Fibroblast of lung (primary cell): ENCODE measurements at regions not wholly inside any gene's neighbourhood (a gene's known extent, or its start where the extent isn't known, plus 50 kb on each side); places are given as distances from the start of the nearest gene placed in this dataset.

ENCODE experiments used
- CTCF ChIP-seq, 2 donors: IDR thresholded peaks in 1 of 2; conservative IDR thresholded peaks in 1 of 2; 1 replicate in 1 of 2; 2 replicates in 1 of 2; pipeline ENCODE4 v1.5.1; 2011 to 2012; ENCODE audit warnings: low read length in 2 of 2, control low read depth in 1 of 2, inconsistent platforms in 1 of 2, low read depth in 1 of 2, mild to moderate bottlenecking in 1 of 2
- EZH2 ChIP-seq: IDR thresholded peaks from 2 replicates; pipeline ENCODE4 v1.5.1; 2012; ENCODE audit warnings: low read length, control low read depth, mild to moderate bottlenecking; ENCODE audit errors: missing control alignments

GRCh38 chr4:176433983-176434382, 114.2 kb downstream of the SPCS3 start:
- TF ChIP-seq CTCF (conservative IDR thresholded peaks at IDR 0.05 in 1 of 2, IDR thresholded peaks at IDR 0.05 in 1 of 2; ENCODE audit: low read depth in 1 of 2, low read length in 2 of 2) (no peak), EZH2 (no peak)
